ENCODE measurements at regions not wholly inside any gene's neighbourhood (a gene's known extent, or its start where the extent isn't known, plus 50 kb on each side); places are given as distances from the start of the nearest gene placed in this dataset.
"Not testable (repeated sequence)": the region's sequence is repeated elsewhere in the genome, so short reads cannot be mapped to it uniquely, and the experiment has no call there.

DNA sequence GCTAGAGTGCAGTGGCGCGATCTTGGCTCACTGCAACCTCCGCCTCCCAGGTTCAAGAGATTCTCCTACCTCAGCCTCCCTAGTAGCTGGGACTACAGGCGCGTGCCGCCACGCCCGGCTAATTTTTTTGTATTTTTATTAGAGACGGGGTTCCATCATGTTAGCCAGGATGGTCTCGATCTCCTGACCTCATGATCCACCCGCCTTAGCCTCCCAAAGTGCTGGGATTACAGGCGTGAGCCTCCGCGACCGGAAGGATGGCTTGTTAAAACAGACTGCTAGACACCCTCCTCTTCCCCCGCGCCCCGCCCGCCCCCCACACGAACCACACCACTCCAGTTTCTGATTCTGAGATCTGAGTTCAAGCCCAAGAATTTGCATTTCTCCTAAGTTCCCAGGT, 71.2 kb upstream of the ZNF184 start:
- not testable (repeated sequence) for H3K4me3 ChIP-seq (ENCODE audit: low read length); DNase-seq (ENCODE audit: low read depth, low spot score)

DNA sequence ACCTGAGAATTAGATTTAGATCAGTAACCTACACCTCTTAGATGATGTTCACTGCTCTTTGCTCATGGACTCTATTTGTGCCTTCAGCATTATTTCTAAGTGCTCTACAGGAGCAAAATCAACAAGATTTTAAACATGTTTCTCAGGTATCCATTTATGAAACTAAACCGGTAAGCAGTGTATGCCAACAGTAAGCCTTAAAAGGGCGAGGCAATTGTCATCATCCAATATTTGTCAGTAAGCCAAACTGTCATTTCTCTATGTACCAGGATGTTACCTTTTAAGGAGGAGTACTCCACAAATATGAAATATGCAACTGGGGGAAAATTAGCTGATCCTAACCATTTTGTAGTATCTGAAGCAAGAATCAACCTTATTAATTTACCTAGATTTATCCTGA, 69.6 kb upstream of the ZNF184 start:
- H3K4me3 ChIP-seq (ENCODE audit: low read length) = no peak overlapping the region
- no peak for DNase-seq (ENCODE audit: low read depth, low spot score)

DNA sequence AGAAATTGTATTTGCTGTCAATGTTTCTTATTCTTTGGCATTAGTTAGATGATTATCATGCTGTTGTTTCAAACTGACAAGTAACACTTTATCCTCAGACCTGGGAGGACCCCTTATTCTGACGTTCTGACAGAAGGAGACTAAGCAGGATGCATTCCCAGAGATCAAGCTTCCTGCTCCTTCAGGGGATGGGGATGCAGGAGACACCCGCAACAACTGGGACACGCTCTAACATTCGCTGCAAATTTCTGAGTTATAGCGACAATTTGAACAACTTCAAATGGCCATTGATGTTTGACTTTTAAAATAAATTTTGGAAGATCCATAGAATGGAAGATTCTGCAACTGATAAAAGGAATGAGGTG, 69.0 kb upstream of the ZNF184 start:
- H3K4me3 ChIP-seq (ENCODE audit: low read length) = no peak overlapping the region
- DNase-seq (ENCODE audit: low read depth, low spot score) = no peak

DNA sequence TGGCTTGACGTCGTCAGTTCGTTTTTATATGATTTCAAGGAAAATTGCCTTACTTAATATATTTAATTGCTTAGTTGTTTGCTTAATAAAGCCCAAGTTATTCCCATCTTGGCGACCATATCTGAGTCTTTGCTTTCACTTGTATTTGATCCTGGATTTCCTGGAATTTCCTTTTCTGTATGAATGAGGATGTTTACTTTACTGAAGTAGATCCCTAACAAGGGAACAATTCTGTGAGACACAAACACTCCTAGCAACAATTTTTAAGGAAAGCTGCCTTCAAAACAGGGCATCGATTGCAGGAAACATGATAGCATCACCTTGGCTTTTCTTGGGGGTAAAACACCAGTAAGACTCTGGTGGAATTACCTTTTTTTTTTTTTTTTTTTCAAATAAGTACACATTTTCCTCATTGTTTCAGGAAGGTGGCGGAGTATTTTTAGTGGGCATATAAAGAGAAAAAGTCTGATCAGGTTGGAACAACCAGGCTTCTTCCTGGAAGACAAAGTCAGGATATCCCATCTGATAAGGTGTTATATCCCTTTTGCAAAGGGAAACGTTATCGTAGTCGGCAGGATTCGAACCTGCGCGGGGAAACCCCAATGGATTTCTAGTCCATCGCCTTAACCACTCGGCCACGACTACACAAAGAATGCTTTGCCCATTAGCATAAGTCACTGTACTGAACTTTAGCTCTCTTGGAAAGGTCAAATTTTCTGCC, 68.5 kb upstream of the ZNF184 start:
- H3K4me3 ChIP-seq (ENCODE audit: low read length) = no peak overlapping the region
- no peak for DNase-seq (ENCODE audit: low read depth, low spot score)

DNA sequence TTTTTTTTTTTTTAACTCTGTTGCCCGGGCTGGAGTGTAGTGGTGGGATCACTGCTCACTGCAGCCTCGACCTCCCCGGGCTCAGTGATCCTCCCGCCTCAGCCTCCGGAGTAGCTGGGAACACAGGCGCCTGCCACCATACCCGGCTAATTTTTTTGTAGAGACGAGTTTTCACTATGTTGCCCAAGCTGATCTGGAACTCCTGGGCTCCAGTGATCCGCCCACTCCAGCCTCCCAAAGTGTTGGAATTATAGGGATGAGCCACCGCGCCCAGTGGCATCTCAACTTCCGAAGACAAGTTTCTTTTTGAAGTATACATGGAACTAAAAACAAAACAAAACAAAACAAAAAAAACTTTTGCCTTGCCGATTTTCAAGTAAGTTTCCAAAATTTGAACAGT, 66.6 kb upstream of the ZNF184 start:
- DNase-seq (ENCODE audit: low read depth, low spot score) = no peak
- no peak overlapping the region for H3K4me3 ChIP-seq (ENCODE audit: low read length)

DNA sequence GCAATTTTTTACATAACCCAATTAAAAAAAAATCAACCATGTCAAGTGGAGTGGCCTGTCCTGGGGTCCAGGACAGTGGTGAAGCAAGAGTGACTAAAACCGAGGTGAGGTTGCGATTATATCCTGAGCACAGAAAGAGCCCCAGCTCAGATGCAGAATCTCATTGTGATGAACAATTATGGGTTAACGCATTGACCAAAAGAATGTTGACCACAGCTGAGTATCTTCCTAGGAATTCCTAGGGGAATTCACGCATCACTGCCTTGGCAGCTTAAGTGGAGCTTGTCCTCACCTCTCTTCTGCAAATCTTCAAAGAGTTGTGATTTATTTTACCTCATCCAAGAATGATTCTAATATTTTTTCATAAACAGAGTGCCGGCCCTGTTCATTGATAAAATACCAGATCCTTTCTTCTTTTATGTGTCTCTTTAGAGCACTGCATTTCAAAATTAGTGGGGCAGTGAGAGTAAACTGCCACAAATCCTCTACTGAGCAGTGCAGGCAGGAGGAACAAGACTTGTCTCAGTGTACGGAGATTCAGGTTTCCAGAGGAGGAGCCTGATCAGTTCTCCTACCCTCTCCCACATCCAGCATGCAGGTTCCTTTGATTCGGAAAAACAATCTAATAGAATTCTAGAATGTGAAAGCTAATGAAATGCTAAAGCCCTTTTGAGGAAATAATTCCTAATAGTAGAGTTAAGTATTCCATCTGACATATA, 60.1 kb upstream of the ZNF184 start:
- no peak for DNase-seq (ENCODE audit: low read depth, low spot score)
- H3K4me3 ChIP-seq (ENCODE audit: low read length) = no peak overlapping the region

DNA sequence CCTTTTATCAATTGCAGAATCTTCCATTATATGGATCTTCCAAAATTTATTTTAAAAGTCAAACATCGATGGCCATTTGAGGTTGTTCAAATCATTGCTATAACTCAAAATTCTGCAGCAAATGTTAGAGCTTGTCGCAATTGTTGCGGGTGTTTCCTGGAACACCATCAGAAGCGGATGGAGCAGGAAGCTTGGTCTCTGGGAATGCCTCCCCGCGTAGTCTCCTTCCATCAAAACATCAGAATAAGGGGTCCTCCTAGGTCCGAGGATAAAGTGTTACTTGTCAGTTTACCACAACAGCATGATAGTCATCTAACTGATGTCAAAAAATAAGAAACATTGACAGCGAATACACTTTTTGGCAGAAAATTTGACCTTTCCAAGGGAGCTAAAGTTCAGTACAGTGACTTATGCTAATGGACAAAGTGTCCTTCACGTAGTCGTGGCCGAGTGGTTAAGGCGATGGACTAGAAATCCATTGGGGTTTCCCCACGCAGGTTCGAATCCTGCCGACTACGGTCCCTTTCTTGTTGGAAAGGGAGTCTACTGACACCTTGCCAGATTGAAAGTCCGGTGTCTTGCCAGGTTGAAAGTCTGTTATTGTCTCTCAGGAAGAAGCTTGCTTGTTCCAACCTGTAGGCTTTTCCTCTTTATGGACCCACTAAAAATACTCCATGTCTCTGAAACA, 59.0 kb upstream of the ZNF184 start:
- DNase-seq (ENCODE audit: low read depth, low spot score) = no peak
- H3K4me3 ChIP-seq (ENCODE audit: low read length) = no peak overlapping the region

DNA sequence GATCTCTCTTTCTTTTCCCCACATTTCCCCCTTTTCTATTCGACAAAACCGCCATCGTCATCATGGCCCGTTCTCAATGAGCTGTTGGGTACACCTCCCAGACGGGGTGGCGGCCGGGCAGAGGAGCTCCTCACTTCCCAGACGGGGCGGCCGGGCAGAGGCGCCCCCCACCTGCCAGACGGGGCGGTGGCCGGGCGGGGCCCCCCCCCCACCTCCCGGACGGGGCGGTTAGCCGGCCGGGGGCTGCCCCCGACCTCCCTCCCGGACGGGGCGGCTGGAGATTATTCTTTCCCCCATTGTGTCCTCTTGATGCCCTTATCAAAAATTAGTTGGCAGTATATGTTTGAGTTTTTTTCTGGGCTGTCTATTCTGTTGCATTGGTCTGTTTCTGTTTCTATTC, 56.9 kb upstream of the ZNF184 start:
- not testable (repeated sequence) for H3K4me3 ChIP-seq (ENCODE audit: low read length); DNase-seq (ENCODE audit: low read depth, low spot score)

DNA sequence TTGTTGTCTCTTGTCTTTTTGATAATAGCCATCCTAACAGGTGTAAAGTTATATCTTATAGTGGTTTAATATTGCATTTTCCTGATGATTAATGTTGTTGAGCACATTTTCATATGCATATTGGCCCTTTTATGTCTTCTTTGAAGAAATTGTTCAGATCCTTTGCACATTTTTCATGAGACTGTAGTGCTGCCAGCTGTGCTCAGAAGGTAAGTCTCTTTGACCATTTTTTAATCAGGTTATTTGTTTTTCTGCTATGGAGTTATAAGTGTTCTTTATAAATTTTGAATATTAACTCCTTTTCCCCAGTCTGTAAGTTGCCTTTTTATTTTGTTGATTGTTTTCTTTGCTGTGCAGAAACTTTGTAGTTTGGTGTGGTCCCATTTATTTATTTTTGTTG, 55.8 kb upstream of the ZNF184 start:
- H3K4me3 ChIP-seq (ENCODE audit: low read length) = no peak overlapping the region
- no peak for DNase-seq (ENCODE audit: low read depth, low spot score)

Measured in Jurkat, Clone E6-1 (cell line).